IMR-90 (cell line): ENCODE measurements at regions not wholly inside any gene's neighbourhood (a gene's known extent, or its start where the extent isn't known, plus 50 kb on each side); places are given as distances from the start of the nearest gene placed in this dataset.

ENCODE experiments used
- ATAC-seq: fragments of 200-7000 bp; cut with Tn5 transposase; 2 replicates; pipeline ENCODE4 v1.9.1; 2020; ENCODE audit warnings: low read depth, mild to moderate bottlenecking, moderate library complexity
- BruUV-seq: library from RNA; stranded (reverse); fragments of 400-500 nt; replicated peaks from 2 replicates; lab custom pipeline; 2021; lab: Mats Ljungman, UMichigan
- CTCF ChIA-PET: fragments of 300-600 bp; formaldehyde crosslinking; extraction: SDS; loops from one replicate; lab custom pipeline; 2021; ENCODE audit warnings: antibody characterized with exemption; lab: Yijun Ruan, JAX
- POLR2A ChIA-PET: fragments of 300-600 bp; sonication (Branson Sonifier 250); formaldehyde crosslinking; loops from one replicate; lab custom pipeline; 2022; ENCODE audit warnings: antibody characterized with exemption; ENCODE audit not compliant: unreplicated experiment; lab: Charles Lee
- DNase-seq: peaks from one replicate; pipeline ENCODE4 v3.0.0; 2013
- H2AFZ ChIP-seq: replicated peaks from 2 replicates; pipeline ENCODE3; 2013; ENCODE audit warnings: low read length, mild to moderate bottlenecking; ENCODE audit not compliant: poor library complexity
- H2AK5ac ChIP-seq: 2 replicates; pipeline ENCODE4 v1.6.1; 2013; ENCODE audit warnings: low read depth, low read length, inconsistent platforms
- H2AK9ac ChIP-seq: replicated peaks from 2 replicates; pipeline ENCODE3; 2013; ENCODE audit warnings: mild to moderate bottlenecking, low read depth, low read length, moderate library complexity; ENCODE audit not compliant: poor library complexity
- H2BK120ac ChIP-seq: 2 replicates; pipeline ENCODE4 v1.6.1; 2013; ENCODE audit warnings: low read depth, low read length, inconsistent platforms
- H2BK15ac ChIP-seq: 3 replicates; pipeline ENCODE4 v1.6.1; 2013; ENCODE audit warnings: low read depth, low read length, inconsistent platforms
- H2BK20ac ChIP-seq: 2 replicates; pipeline ENCODE4 v1.6.1; 2013; ENCODE audit warnings: low read depth, mild to moderate bottlenecking, inconsistent platforms, low read length, moderate library complexity
- H2BK5ac ChIP-seq: 2 replicates; pipeline ENCODE4 v1.6.1; 2013; ENCODE audit warnings: mild to moderate bottlenecking, low read depth, low read length, inconsistent platforms; ENCODE audit not compliant: poor library complexity, severe bottlenecking
- H3K14ac ChIP-seq: replicated peaks from 2 replicates; pipeline ENCODE4 v1.6.1; 2013; ENCODE audit warnings: low read depth, low read length, inconsistent platforms
- H3K18ac ChIP-seq: 2 replicates; pipeline ENCODE4 v1.6.1; 2013; ENCODE audit warnings: low read depth, low read length, control low read depth
- H3K23ac ChIP-seq: 2 replicates; pipeline ENCODE4 v1.6.1; 2013; ENCODE audit warnings: low read depth, low read length, inconsistent platforms
- H3K27ac ChIP-seq: 2 replicates; pipeline ENCODE4 v1.5.1; 2013; ENCODE audit warnings: mild to moderate bottlenecking, control low read depth, low read length; ENCODE audit not compliant: insufficient read depth
- H3K27me3 ChIP-seq: 2 replicates; pipeline ENCODE4 v1.6.1; 2013; ENCODE audit warnings: low read length; ENCODE audit not compliant: control insufficient read depth, insufficient read depth
- H3K36me3 ChIP-seq: 2 replicates; pipeline ENCODE4 v1.6.1; 2013; ENCODE audit warnings: low read length, mixed read lengths; ENCODE audit not compliant: control insufficient read depth, insufficient read depth
- H3K4ac ChIP-seq: 2 replicates; pipeline ENCODE4 v1.6.1; 2013; ENCODE audit warnings: low read depth, low read length, inconsistent platforms
- H3K4me1 ChIP-seq: 2 replicates; pipeline ENCODE4 v1.6.1; 2013; ENCODE audit warnings: low read length, mixed read lengths; ENCODE audit not compliant: control insufficient read depth, insufficient read depth
- H3K4me2 ChIP-seq: 2 replicates; pipeline ENCODE4 v1.6.1; 2013; ENCODE audit warnings: low read depth, mild to moderate bottlenecking, control low read depth, low read length, moderate library complexity
- H3K4me3 ChIP-seq: 2 replicates; pipeline ENCODE4 v1.5.1; 2013; ENCODE audit warnings: low read depth, mild to moderate bottlenecking, control low read depth, low read length, moderate library complexity; ENCODE audit not compliant: insufficient read depth
- H3K56ac ChIP-seq: 2 replicates; pipeline ENCODE4 v1.6.1; 2013; ENCODE audit warnings: low read length, inconsistent platforms; ENCODE audit not compliant: insufficient read depth; ENCODE audit errors: extremely low read depth
- H3K79me1 ChIP-seq, 2 experiments: 2 replicates each; pipeline ENCODE4 v1.6.1; 2013; ENCODE audit warnings: low read length in 2 of 2, inconsistent platforms in 1 of 2, low read depth in 1 of 2
- H3K9ac ChIP-seq: 2 replicates; pipeline ENCODE4 v1.6.1; 2013; ENCODE audit warnings: low read depth, low read length, control low read depth
- H3K9me1 ChIP-seq: 2 replicates; pipeline ENCODE4 v1.6.1; 2013; ENCODE audit warnings: low read length, inconsistent platforms; ENCODE audit not compliant: insufficient read depth
- H3K9me3 ChIP-seq: 2 replicates; pipeline ENCODE4 v1.6.1; 2013; ENCODE audit warnings: low read length; ENCODE audit not compliant: control insufficient read depth, insufficient read depth
- H4K20me1 ChIP-seq: 2 replicates; pipeline ENCODE4 v1.6.1; 2013; ENCODE audit warnings: low read length, inconsistent platforms; ENCODE audit not compliant: insufficient read depth
- H4K5ac ChIP-seq: 2 replicates; pipeline ENCODE4 v1.6.1; 2013; ENCODE audit warnings: mild to moderate bottlenecking, low read depth, low read length, control low read depth
- H4K8ac ChIP-seq, 2 experiments: 2 replicates each; pipeline ENCODE4 v1.6.1; 2013; ENCODE audit warnings: low read depth in 2 of 2, low read length in 2 of 2, control low read depth in 1 of 2, inconsistent platforms in 1 of 2
- H4K91ac ChIP-seq: 2 replicates; pipeline ENCODE4 v1.6.1; 2013; ENCODE audit warnings: low read depth, low read length, inconsistent platforms; ENCODE audit not compliant: insufficient read depth
- BHLHE40 ChIP-seq: fragments of 150-350 bp; IDR thresholded peaks from 2 replicates; pipeline ENCODE4 v1.6.1; 2016; ENCODE audit warnings: mild to moderate bottlenecking, low read depth, low read length
- CEBPB ChIP-seq: IDR thresholded peaks from 2 replicates; pipeline ENCODE4 v1.6.1; 2012; ENCODE audit warnings: low read depth, low read length, improper control_type of control experiment
- MAFK ChIP-seq: IDR thresholded peaks from 2 replicates; pipeline ENCODE4 v1.6.1; 2012; ENCODE audit warnings: low read depth, low read length, improper control_type of control experiment
- MAZ ChIP-seq: IDR thresholded peaks from 2 replicates; pipeline ENCODE4 v1.6.1; 2012; ENCODE audit warnings: low read depth, mild to moderate bottlenecking, low read length, improper control_type of control experiment, moderate library complexity, borderline replicate concordance
- MXI1 ChIP-seq: IDR thresholded peaks from 2 replicates; pipeline ENCODE4 v1.6.1; 2012; ENCODE audit warnings: low read depth, mild to moderate bottlenecking, low read length, moderate library complexity, borderline replicate concordance
- NFE2L2 ChIP-seq: fragments of 150-350 bp; IDR thresholded peaks from 2 replicates; pipeline ENCODE4 v1.6.1; 2016; ENCODE audit warnings: low read depth, mild to moderate bottlenecking, low read length
- RAD21 ChIP-seq: IDR thresholded peaks from 2 replicates; pipeline ENCODE4 v1.6.1; 2012; ENCODE audit warnings: low read length, improper control_type of control experiment
- RCOR1 ChIP-seq: IDR thresholded peaks from 2 replicates; pipeline ENCODE4 v1.6.1; 2012; ENCODE audit warnings: mild to moderate bottlenecking, low read length, improper control_type of control experiment; ENCODE audit not compliant: insufficient replicate concordance
- SMC3 ChIP-seq: fragments of 150-350 bp; IDR thresholded peaks from 2 replicates; pipeline ENCODE4 v1.6.1; 2016; ENCODE audit warnings: low read depth, mild to moderate bottlenecking, antibody characterized with exemption, low read length, moderate library complexity
- WGBS, 2 experiments: methylation state at CpG; one replicate each; pipeline versions ENCODE4 v1.1.5 to v1.1.7; 2013; ENCODE audit warnings: missing lambda C conversion rate in 2 of 2; ENCODE audit not compliant: insufficient read length in 1 of 2; ENCODE audit errors: extremely low coverage in 2 of 2; 5-methylcytosine and 5-hydroxymethylcytosine counted together
- dilution Hi-C: fragments of 300-500 bp; cut with HindIII; formaldehyde crosslinking; loops from one replicate; pipeline ENCODE4 v1.14.3; 2018; ENCODE audit warnings: low sequenced_read_pairs; ENCODE audit not compliant: unreplicated experiment
- in situ Hi-C: fragments of 300-500 bp; cut with MboI; formaldehyde crosslinking; loops from 3 replicates; pipeline ENCODE4 v1.14.3; 2019; ENCODE audit warnings: low sequenced_read_pairs, inconsistent platforms, mixed read lengths
- intact Hi-C: fragments of 100-400 bp; cut with micrococcal nuclease; formaldehyde crosslinking; loops from 2 replicates; pipeline ENCODE4 v1.10.0; 2022
- TF ChIP-seq, protein P1 (sequence below): fragments of 150-350 bp; IDR thresholded peaks from 2 replicates; pipeline ENCODE4 v1.6.1; 2017; ENCODE audit warnings: mild to moderate bottlenecking, antibody characterized with exemption, low read length, low read depth
- TF ChIP-seq, protein P2 (sequence below): fragments of 150-350 bp; IDR thresholded peaks from 2 replicates; pipeline ENCODE4 v1.6.1; 2016; ENCODE audit warnings: low read depth, mild to moderate bottlenecking, low read length, moderate library complexity, borderline replicate concordance

DNA sequence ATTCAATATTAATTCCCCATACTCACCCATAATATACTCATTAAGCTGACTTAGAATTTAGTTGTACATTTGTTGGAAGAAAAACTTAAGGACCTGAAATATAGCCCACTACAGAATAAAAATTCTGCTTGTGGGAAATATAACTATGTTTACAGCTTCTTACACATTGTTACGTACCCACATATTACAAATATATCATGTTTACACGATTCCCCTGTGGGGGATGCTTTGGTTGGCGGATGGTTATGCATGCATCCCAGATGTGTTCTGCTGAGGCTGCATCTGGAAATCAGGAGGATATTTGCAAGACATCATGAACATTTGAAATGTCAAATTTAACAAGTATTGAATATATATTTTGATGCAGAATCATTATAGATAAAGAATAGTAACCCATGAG lies 79.5 kb upstream of the KL start:
- Histone ChIP-seq H2BK5ac (no peak overlapping the region), H2AK5ac (no peak overlapping the region), H3K14ac (no peak overlapping the region), H2BK20ac (no peak overlapping the region), H2BK120ac (no peak overlapping the region), H2BK15ac (no peak overlapping the region), H4K8ac (no peak overlapping the region), H2AFZ (no peak overlapping the region), H2AK9ac (no peak overlapping the region), H4K91ac (no peak overlapping the region), H3K79me1 (no peaks in the 10 kb centered on the region), H3K4me3 (no peak overlapping the region), H3K4me2 (no peak overlapping the region), H3K27me3 (peaks cover 6% of the 10 kb centered on the region), H3K56ac (no peak overlapping the region), H3K27ac (no peak overlapping the region), H3K23ac (no peak overlapping the region), H3K4ac (no peak overlapping the region), H3K9me3 (peaks cover 2% of the 10 kb centered on the region; the same call in 1 of the 2 replicates), H3K9ac (no peak overlapping the region), H3K9me1 (peaks cover 2% of the 10 kb centered on the region; the same call in 1 of the 2 replicates), H4K20me1 (no peaks in the 10 kb centered on the region), H3K36me3 (no peaks in the 10 kb centered on the region), H3K18ac (no peak overlapping the region), H4K5ac (no peak overlapping the region), H3K4me1 (peaks cover 3% of the 10 kb centered on the region; the same call in 1 of the 2 replicates)
- WGBS, 2 experiments = no CpG with 5 or more reads among the region's 3 CpGs
- POLR2A ChIA-PET = no interaction called here
- no peak for ATAC-seq
- dilution Hi-C loops = no loop called here
- TF ChIP-seq RCOR1 = no peak
- TF ChIP-seq MXI1 = no peak
- no peak for TF ChIP-seq SMC3
- no peak for TF ChIP-seq RAD21
- no peak for TF ChIP-seq MAZ
- TF ChIP-seq BHLHE40 = no peak
- TF ChIP-seq, protein P1, sequence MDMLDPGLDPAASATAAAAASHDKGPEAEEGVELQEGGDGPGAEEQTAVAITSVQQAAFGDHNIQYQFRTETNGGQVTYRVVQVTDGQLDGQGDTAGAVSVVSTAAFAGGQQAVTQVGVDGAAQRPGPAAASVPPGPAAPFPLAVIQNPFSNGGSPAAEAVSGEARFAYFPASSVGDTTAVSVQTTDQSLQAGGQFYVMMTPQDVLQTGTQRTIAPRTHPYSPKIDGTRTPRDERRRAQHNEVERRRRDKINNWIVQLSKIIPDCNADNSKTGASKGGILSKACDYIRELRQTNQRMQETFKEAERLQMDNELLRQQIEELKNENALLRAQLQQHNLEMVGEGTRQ = no peak
- TF ChIP-seq NFE2L2 = no peak
- no peak for TF ChIP-seq CEBPB
- no peak for TF ChIP-seq MAFK
- TF ChIP-seq, protein P2, sequence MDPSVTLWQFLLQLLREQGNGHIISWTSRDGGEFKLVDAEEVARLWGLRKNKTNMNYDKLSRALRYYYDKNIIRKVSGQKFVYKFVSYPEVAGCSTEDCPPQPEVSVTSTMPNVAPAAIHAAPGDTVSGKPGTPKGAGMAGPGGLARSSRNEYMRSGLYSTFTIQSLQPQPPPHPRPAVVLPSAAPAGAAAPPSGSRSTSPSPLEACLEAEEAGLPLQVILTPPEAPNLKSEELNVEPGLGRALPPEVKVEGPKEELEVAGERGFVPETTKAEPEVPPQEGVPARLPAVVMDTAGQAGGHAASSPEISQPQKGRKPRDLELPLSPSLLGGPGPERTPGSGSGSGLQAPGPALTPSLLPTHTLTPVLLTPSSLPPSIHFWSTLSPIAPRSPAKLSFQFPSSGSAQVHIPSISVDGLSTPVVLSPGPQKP = no peak
- DNase-seq = no peak
- in situ Hi-C loops = no loop called here
- intact Hi-C loops = no loop called here
- no TSS peak for BruUV-seq
- CTCF ChIA-PET = no interaction called here
